Lung (tissue), 11 donors: ENCODE measurements at regions not wholly inside any gene's neighbourhood (a gene's known extent, or its start where the extent isn't known, plus 50 kb on each side); places are given as distances from the start of the nearest gene placed in this dataset.

Experiments used
- ATAC-seq: fragments of 200-7000 bp; cut with Tn5 transposase; one replicate; pipeline ENCODE4 v1.9.1; 2020; ENCODE audit warnings: moderate number of reproducible peaks; ENCODE audit not compliant: insufficient read depth, low FRiP score
- DNase-seq, 3 donors: peaks; one replicate each; pipeline ENCODE4 v3.0.0-alpha.2; 2013 to 2017
- H3K27ac ChIP-seq, 2 donors: one replicate each; pipeline ENCODE4 v1.5.1; 2013; ENCODE audit warnings: mild to moderate bottlenecking in 2 of 2, moderate library complexity in 2 of 2, control low read depth in 1 of 2, inconsistent platforms in 1 of 2, low read depth in 1 of 2, low read length in 1 of 2
- H3K27me3 ChIP-seq, 3 donors: one replicate each; pipeline ENCODE4 v1.5.1; 2013; ENCODE audit warnings: low read length in 2 of 3; ENCODE audit not compliant: control insufficient read depth in 3 of 3, insufficient read depth in 3 of 3
- H3K36me3 ChIP-seq, 4 donors: one replicate each; pipeline ENCODE4 v1.5.1; 2013; ENCODE audit warnings: low read length in 4 of 4, mild to moderate bottlenecking in 1 of 4, moderate library complexity in 1 of 4; ENCODE audit not compliant: control insufficient read depth in 4 of 4, insufficient read depth in 4 of 4
- H3K4me1 ChIP-seq, 5 donors: one replicate each; pipeline ENCODE4 v1.5.1; 2013; ENCODE audit warnings: low read length in 5 of 5, mild to moderate bottlenecking in 2 of 5, moderate library complexity in 1 of 5; ENCODE audit not compliant: control insufficient read depth in 5 of 5, insufficient read depth in 5 of 5
- H3K4me3 ChIP-seq: one replicate; pipeline ENCODE4 v1.5.1; 2013; ENCODE audit warnings: mild to moderate bottlenecking, control low read depth, moderate library complexity
- H3K9ac ChIP-seq, 2 donors: one replicate each; pipeline ENCODE4 v1.5.1; 2013; ENCODE audit warnings: low read length in 2 of 2, control low read depth in 1 of 2; ENCODE audit not compliant: insufficient read depth in 1 of 2
- H3K9me3 ChIP-seq, 4 donors: one replicate each; pipeline ENCODE4 v1.5.1; 2013; ENCODE audit warnings: low read length in 3 of 4, mild to moderate bottlenecking in 1 of 4, moderate library complexity in 1 of 4; ENCODE audit not compliant: control insufficient read depth in 4 of 4, insufficient read depth in 3 of 4
- WGBS, 2 donors: extraction: QIAGEN DNeasy Blood & Tissue Kit; methylation state at CpG; one replicate each; pipeline ENCODE4 v1.1.7; 2013; 5-methylcytosine and 5-hydroxymethylcytosine counted together
- TF ChIP-seq, protein P1 (sequence below): IDR thresholded peaks from 2 replicates; pipeline ENCODE4 v1.5.1; 2012; ENCODE audit warnings: mild to moderate bottlenecking; ENCODE audit errors: control extremely low read depth, extremely low read depth
- donor health status: control.
- donor health status: control.
- donor health status: Bipolar disorder and iron deficiency.
- donor health status: healthy.
- donor health status: DM: yes; HTN: yes; CAD: no.

DNA sequence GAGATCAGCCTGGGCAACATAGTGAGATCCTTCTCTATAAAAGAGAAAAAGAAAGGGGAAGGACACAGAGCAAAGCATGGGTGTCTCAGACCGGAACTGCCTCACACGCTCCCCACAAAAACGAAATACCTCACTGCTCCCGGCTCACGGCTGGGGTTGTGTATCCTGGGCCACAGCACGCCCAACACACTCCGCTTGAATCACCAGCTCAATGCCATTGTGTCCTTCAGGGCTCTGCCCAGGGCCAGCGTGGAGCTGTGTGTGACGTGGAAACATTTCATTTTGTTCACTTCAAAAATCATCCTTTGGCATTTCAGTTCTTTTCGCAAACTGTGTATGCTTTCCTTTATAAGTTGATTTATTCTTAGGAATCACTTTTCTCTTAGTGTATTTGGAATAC is 279.5 kb downstream of the IRX1 start:
- DNase-seq (no peak), ATAC-seq (no peak)
- Histone ChIP-seq H3K36me3 (no peaks in the 10 kb centered on the region), H3K9me3 (peaks cover 0 to 7% (median 4%) of the 10 kb centered on the region in 4 donors), H3K9ac (no peak overlapping the region), H3K27me3 (no peaks in the 10 kb centered on the region), H3K4me1 (no peaks in the 10 kb centered on the region), H3K27ac (no peak overlapping the region), H3K4me3 (no peak overlapping the region)
- TF ChIP-seq, protein P1, sequence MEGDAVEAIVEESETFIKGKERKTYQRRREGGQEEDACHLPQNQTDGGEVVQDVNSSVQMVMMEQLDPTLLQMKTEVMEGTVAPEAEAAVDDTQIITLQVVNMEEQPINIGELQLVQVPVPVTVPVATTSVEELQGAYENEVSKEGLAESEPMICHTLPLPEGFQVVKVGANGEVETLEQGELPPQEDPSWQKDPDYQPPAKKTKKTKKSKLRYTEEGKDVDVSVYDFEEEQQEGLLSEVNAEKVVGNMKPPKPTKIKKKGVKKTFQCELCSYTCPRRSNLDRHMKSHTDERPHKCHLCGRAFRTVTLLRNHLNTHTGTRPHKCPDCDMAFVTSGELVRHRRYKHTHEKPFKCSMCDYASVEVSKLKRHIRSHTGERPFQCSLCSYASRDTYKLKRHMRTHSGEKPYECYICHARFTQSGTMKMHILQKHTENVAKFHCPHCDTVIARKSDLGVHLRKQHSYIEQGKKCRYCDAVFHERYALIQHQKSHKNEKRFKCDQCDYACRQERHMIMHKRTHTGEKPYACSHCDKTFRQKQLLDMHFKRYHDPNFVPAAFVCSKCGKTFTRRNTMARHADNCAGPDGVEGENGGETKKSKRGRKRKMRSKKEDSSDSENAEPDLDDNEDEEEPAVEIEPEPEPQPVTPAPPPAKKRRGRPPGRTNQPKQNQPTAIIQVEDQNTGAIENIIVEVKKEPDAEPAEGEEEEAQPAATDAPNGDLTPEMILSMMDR = no peak
- WGBS, 2 donors = 85 to 97% methylated on average over 10 of the region's 10 CpGs

DNA sequence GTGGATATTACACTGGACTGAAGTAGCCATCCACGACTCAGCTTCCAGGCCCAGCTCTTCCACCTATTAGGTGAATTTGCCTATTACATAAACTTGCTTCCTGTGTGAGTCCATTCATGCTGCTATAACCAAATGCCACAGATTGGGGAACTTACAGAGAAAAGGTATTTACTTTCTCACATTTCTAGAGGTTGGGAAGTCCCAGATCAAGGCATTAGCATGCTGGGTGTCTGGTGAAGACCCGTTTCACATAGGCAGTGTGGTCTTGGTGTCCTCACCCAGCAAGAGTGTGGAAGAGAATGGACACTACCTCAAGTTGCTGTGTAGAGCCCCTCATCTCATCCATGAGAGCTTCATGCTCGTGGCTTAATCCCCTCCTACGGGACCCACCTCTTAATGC is 282.6 kb downstream of the IRX1 start:
- Histone ChIP-seq H3K9ac (no peak overlapping the region), H3K27me3 (no peaks in the 10 kb centered on the region), H3K27ac (no peak overlapping the region), H3K9me3 (peaks cover 0 to 7% (median 0%) of the 10 kb centered on the region in 4 donors), H3K4me1 (no peaks in the 10 kb centered on the region), H3K36me3 (no peaks in the 10 kb centered on the region), H3K4me3 (no peak overlapping the region)
- TF ChIP-seq, protein P1 = no peak
- 75 to 78% methylated on average over 4 of the region's 4 CpGs for whole genome bisulfite sequencing, 2 donors
- no peak for DNase-seq
- no peak for ATAC-seq

GRCh38 chr5:3883040-3883439 is 287.4 kb downstream of the IRX1 start:
- no peak for DNase-seq

More at GRCh38 chr5:3883040-3883439, 287.4 kb downstream of the IRX1 start:
- H3K9ac ChIP-seq = no peak overlapping the region
- no peaks in the 10 kb centered on the region for H3K27me3 ChIP-seq
- H3K36me3 ChIP-seq = no peaks in the 10 kb centered on the region
- H3K27ac ChIP-seq = no peak overlapping the region
- peaks cover 0 to 10% (median 0%) of the 10 kb centered on the region in 5 donors for H3K4me1 ChIP-seq
- ATAC-seq = no peak
- H3K9me3 ChIP-seq = peaks cover 0 to 5% (median 0%) of the 10 kb centered on the region in 4 donors
- TF ChIP-seq, protein P1 = no peak
- no peak overlapping the region for H3K4me3 ChIP-seq
- WGBS, 2 donors = 84 to 88% methylated on average over 11 of the region's 11 CpGs
